Endodermal cell (in vitro differentiated cells): ENCODE measurements at regions not wholly inside any gene's neighbourhood (a gene's known extent, or its start where the extent isn't known, plus 50 kb on each side); places are given as distances from the start of the nearest gene placed in this dataset.

Source experiments
- DNase-seq: peaks from one replicate; pipeline ENCODE4 v3.0.0-alpha.2; 2017
- H3K27ac ChIP-seq: 2 replicates; pipeline ENCODE4 v1.5.1; 2013; ENCODE audit warnings: mild to moderate bottlenecking, low read depth, low read length, moderate library complexity
- H3K27me3 ChIP-seq: 2 replicates; pipeline ENCODE4 v1.6.1; 2013; ENCODE audit warnings: mild to moderate bottlenecking, low read length, moderate library complexity; ENCODE audit not compliant: insufficient read depth, control insufficient read depth, poor library complexity, severe bottlenecking
- H3K36me3 ChIP-seq: 2 replicates; pipeline ENCODE4 v1.7.0; 2013; ENCODE audit warnings: mild to moderate bottlenecking, low read length, moderate library complexity; ENCODE audit not compliant: control insufficient read depth, insufficient read depth
- H3K4me1 ChIP-seq: one replicate; pipeline ENCODE4 v1.7.0; 2013; ENCODE audit warnings: low read length; ENCODE audit not compliant: control insufficient read depth, insufficient read depth
- H3K4me3 ChIP-seq: 2 replicates; pipeline ENCODE4 v1.5.1; 2013; ENCODE audit warnings: mild to moderate bottlenecking, low read length, moderate library complexity
- H3K9ac ChIP-seq: 2 replicates; pipeline ENCODE4 v1.6.1; 2013; ENCODE audit warnings: mild to moderate bottlenecking, low read length, moderate library complexity; ENCODE audit not compliant: poor library complexity, severe bottlenecking; ENCODE audit errors: extremely low read depth
- H3K9me3 ChIP-seq: 2 replicates; pipeline ENCODE4 v1.6.1; 2013; ENCODE audit warnings: mild to moderate bottlenecking, low read length, moderate library complexity; ENCODE audit not compliant: control insufficient read depth
- H3K27ac Mint-ChIP-seq: 2 replicates; pipeline ENCODE4 v1.8.0; 2020; ENCODE audit warnings: mixed read lengths
- H3K27me3 Mint-ChIP-seq: 2 replicates; pipeline ENCODE4 v1.8.0; 2021; ENCODE audit warnings: mild to moderate bottlenecking, mixed read lengths; ENCODE audit not compliant: insufficient read depth
- H3K36me3 Mint-ChIP-seq: 2 replicates; pipeline ENCODE4 v1.8.0; 2020; ENCODE audit warnings: low read depth, mixed read lengths
- H3K4me1 Mint-ChIP-seq: 2 replicates; pipeline ENCODE4 v1.8.0; 2020; ENCODE audit warnings: mixed read lengths
- H3K4me3 Mint-ChIP-seq: 2 replicates; pipeline ENCODE4 v1.8.0; 2020; ENCODE audit warnings: mild to moderate bottlenecking, moderate library complexity, mixed read lengths
- H3K9me3 Mint-ChIP-seq: 2 replicates; pipeline ENCODE4 v1.8.0; 2020; ENCODE audit warnings: mild to moderate bottlenecking, mixed read lengths
- WGBS, 2 experiments: methylation state at CpG; one replicate each; pipeline versions ENCODE4 v1.1.5 to v1.1.7; 2013; ENCODE audit warnings: missing lambda C conversion rate in 2 of 2, mixed read lengths in 1 of 2; ENCODE audit not compliant: insufficient coverage in 1 of 2, insufficient read length in 1 of 2; 5-methylcytosine and 5-hydroxymethylcytosine counted together
- TF ChIP-seq, protein P1 (sequence below): fragments of 200-600 bp; sonication (generic); conservative IDR thresholded peaks from 2 replicates; pipeline ENCODE4 v1.5.0; 2021; ENCODE audit warnings: antibody characterized with exemption, mild to moderate bottlenecking

- no peaks in the 10 kb centered on the region for H3K36me3 ChIP-seq
- no peaks in the 10 kb centered on the region for H3K4me1 ChIP-seq
- H3K27me3 ChIP-seq: no peaks in the 10 kb centered on the region
- Mint-ChIP-seq H3K4me3 (no peak overlapping the region), H3K36me3 (no peaks in the 10 kb centered on the region), H3K9me3 (no peaks in the 10 kb centered on the region), H3K27me3 (no peaks in the 10 kb centered on the region), H3K27ac (no peak overlapping the region), H3K4me1 (no peaks in the 10 kb centered on the region)
- no peaks in the 10 kb centered on the region for H3K9me3 ChIP-seq
- H3K9ac ChIP-seq: no peak overlapping the region
- H3K27ac ChIP-seq: no peak overlapping the region
- 91 to 92% methylated on average over 7 to 9 of the region's 9 CpGs for WGBS, 2 experiments
- TF ChIP-seq, protein P1, sequence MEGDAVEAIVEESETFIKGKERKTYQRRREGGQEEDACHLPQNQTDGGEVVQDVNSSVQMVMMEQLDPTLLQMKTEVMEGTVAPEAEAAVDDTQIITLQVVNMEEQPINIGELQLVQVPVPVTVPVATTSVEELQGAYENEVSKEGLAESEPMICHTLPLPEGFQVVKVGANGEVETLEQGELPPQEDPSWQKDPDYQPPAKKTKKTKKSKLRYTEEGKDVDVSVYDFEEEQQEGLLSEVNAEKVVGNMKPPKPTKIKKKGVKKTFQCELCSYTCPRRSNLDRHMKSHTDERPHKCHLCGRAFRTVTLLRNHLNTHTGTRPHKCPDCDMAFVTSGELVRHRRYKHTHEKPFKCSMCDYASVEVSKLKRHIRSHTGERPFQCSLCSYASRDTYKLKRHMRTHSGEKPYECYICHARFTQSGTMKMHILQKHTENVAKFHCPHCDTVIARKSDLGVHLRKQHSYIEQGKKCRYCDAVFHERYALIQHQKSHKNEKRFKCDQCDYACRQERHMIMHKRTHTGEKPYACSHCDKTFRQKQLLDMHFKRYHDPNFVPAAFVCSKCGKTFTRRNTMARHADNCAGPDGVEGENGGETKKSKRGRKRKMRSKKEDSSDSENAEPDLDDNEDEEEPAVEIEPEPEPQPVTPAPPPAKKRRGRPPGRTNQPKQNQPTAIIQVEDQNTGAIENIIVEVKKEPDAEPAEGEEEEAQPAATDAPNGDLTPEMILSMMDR: no peak
- no peak overlapping the region for H3K4me3 ChIP-seq
- no peak for DNase-seq
Measured at GRCh38 chr15:94924971-94925598, 693.7 kb downstream of the MCTP2 start.

- Mint-ChIP-seq H3K27me3 (no peaks in the 10 kb centered on the region), H3K9me3 (no peaks in the 10 kb centered on the region), H3K27ac (no peak overlapping the region), H3K4me3 (no peak overlapping the region), H3K4me1 (no peaks in the 10 kb centered on the region), H3K36me3 (no peaks in the 10 kb centered on the region)
- Histone ChIP-seq H3K9ac (no peak overlapping the region), H3K4me1 (no peaks in the 10 kb centered on the region), H3K27me3 (no peaks in the 10 kb centered on the region), H3K27ac (no peak overlapping the region), H3K4me3 (no peak overlapping the region), H3K9me3 (no peaks in the 10 kb centered on the region), H3K36me3 (no peaks in the 10 kb centered on the region)
- TF ChIP-seq, protein P1: no peak
- DNase-seq: no peak
- 86 to 96% methylated on average over 1 to 3 of the region's 3 CpGs for WGBS, 2 experiments
Measured at GRCh38 chr15:94925680-94926079, 694.3 kb downstream of the MCTP2 start.

DNA sequence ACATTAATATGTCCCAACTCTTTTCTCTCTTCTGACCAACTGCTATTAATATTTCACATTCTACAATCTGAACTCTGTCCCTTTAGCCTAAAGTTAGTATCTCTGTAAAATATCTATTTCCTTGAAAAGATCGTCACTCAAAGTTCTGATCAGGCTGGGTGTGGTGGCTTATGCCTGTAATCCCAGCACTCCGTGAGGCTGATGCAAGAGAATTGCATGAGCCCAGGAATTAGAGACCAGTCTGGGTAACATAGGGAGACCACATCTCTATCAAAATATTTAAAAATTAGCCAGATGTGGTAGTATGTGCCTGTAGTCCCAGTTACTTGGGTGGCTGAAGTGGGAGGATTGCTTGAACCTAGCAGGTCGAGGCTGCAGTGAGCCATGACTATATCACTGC is 695.6 kb downstream of the MCTP2 start:
- H3K9me3 Mint-ChIP-seq: no peaks in the 10 kb centered on the region
- no peak overlapping the region for H3K27ac ChIP-seq
- WGBS, 2 experiments: 85 to 100% methylated on average over 1 to 3 of the region's 3 CpGs

More for the DNA sequence above, 695.6 kb downstream of the MCTP2 start:
- no peaks in the 10 kb centered on the region for H3K4me1 Mint-ChIP-seq
- Histone ChIP-seq H3K9me3 (no peaks in the 10 kb centered on the region), H3K4me3 (no peak overlapping the region), H3K9ac (no peak overlapping the region), H3K36me3 (no peaks in the 10 kb centered on the region), H3K27me3 (no peaks in the 10 kb centered on the region), H3K4me1 (no peaks in the 10 kb centered on the region)
- H3K27me3 Mint-ChIP-seq: no peaks in the 10 kb centered on the region
- H3K36me3 Mint-ChIP-seq: no peaks in the 10 kb centered on the region
- no peak overlapping the region for H3K27ac Mint-ChIP-seq
- TF ChIP-seq, protein P1: no peak
- H3K4me3 Mint-ChIP-seq: no peak overlapping the region
- DNase-seq: no peak
